Left kidney (tissue), 1 donor: ENCODE measurements at regions not wholly inside any gene's neighbourhood (a gene's known extent, or its start where the extent isn't known, plus 50 kb on each side); places are given as distances from the start of the nearest gene placed in this dataset.

Experiments
- DNase-seq: peaks from one replicate; pipeline ENCODE4 v3.0.0-alpha.2; 2013

DNA sequence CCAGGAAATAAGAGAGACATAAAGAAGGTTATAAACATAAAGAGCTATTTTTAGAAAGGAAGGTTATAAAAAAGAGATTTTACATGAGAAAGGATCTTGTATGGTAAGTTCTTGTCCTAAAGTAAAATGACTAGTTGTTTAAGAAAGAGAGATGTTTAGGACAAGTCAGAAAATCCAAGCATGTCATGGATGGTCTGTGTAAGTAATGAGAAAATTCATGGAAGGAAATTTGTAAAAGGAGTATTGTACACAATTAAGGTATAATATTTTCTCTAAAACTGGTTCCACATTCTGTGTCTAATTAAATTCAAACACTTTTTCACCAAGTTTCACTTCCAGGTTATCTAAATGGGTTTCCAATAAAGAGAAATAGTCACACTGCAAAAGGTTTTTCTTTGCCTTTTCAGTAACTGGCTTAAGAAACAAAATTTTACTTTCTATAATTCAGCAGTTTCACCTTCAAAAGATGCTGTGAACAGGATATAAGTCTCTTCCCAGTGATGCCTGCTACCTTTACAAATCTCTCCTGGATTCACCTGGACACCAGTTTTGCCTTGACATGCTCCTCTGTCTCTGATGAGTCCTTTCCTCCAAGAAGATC, 455.7 kb downstream of the ZIC1 start:
- no peak for DNase-seq

DNA sequence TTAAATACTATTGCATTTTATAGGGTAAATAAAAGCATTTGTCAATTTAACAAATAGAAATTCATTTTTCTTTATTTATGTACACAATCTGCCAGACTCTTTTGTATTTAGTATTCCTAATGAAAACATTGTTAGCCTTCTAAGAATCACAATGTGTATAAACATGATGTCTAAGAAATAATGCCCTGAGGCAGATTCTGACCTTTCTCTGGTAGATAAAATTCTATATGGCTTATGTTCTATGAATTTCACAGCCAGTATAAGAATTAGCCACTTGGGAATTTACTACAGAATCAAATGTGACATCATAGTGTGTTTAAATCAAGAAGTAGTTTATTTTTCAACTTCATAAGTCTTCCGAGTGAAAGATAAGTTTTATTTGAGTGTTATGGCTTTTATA, 457.4 kb downstream of the ZIC1 start:
- no peak for DNase-seq

DNA sequence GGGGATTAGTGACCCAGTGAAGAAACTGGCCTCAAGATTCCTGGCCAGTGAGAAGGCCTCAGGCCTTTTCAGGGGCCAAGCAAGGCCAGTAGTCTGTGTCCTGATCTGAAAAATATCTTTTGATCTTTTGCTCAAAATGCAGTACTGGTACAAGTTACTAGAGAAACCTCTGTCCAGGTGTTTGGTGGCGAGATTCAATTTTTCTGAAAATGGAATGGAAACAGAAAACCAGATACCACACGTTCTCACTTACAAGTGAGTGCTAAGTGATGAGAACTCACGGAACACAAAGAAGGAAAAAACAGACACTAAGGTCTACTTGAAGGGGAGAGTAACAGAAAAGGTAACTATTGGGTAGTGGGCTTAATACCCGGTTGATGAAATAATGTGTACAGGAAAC, 463.4 kb downstream of the ZIC1 start:
- no peak for DNase-seq

DNA sequence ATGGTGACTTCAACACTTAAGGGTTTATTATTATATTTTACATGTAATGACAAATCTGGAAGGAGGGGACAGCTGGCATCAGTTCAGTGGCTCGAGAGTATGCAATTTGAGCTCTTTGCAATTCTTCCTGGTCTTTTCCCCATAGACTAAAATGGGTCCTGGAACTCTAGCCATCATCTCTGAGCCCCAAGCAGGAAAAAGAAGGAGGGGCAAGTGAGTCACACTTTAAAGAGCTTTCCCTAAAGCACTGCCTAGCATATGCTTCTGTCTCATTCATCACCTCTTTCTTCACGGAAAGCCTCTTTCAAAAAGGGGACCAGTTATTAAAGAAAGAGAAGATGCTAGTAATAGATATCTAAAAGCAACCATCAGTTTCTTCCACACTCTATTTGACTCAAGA, 466.3 kb downstream of the ZIC1 start:
- DNase-seq, result no peak

DNA sequence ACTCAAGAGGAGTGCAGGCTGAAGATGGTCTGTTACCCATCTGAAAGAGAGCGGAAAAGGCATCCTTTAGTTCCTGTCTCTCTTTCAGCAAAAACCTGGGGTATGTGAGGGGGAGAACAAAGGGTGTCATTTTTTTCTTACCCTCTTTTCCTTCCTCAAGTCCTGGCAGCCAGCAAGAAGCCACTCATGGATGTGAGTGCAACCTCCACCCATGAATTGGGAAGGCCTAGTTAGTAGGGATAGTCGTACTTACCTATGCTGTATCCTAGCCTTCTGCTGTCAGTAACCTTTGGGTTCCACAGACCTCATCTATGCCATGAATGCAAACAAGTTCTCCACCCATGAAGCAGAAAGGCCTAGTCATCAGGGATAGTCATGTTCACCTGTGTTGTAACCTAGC, 472.8 kb downstream of the ZIC1 start:
- no peak for DNase-seq

DNA sequence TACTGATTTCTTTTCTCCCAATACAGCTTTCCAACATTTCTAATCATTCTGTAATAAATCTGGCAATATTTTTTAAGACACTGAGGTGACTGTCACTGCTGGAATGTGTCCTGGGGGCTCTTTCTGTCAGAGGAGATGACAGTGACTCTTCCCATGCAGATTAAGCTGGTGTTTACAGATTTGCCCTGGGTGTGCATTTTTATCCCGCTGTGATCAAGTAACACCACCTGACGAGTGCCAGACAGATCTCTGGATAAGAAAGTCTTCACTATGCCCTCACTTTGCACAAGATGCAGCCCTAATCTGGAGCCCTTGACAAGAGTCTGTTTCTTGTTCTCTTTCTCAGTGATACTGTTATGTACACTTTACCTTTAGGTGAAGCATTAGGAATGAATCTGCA, 477.7 kb downstream of the ZIC1 start:
- DNase-seq, result no peak

DNA sequence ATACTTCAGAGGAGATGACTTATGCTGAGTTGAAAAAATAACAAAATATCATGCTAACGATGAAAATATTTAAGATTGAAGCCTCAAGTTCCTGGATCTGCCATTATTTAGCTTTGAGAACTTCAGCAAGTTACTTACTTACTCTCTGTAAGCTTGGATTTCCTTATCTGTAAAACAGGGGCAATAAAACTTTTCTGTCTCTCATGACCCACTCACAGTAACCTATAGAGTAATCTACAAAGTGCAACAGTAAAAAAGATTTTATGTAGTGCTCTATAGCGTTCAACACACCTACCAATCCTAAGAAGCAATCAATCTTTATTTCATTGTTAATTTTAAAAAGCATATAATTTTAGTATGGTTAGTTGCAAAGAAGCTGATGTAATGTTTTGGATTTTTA, 478.6 kb downstream of the ZIC1 start:
- DNase-seq, result no peak

DNA sequence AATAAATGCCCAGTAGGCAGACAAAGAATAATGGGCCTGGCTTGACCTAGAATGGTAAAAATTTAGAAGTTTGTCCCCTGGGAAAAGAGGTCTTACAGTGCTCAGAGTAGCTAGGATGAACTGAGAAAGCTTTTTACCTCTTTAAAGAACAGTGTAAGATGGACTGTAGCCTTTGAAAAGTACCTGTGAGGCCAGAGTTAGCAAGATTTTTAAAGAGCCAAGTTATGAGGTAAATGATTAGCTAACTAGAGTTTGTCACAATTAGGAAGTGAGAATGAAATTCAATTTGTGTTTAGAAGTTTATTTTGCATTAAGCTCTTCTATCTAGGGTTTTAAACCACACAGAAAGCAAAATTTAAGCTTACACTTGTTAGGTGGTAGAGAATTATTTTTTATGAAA, 480.9 kb downstream of the ZIC1 start:
- no peak for DNase-seq

DNA sequence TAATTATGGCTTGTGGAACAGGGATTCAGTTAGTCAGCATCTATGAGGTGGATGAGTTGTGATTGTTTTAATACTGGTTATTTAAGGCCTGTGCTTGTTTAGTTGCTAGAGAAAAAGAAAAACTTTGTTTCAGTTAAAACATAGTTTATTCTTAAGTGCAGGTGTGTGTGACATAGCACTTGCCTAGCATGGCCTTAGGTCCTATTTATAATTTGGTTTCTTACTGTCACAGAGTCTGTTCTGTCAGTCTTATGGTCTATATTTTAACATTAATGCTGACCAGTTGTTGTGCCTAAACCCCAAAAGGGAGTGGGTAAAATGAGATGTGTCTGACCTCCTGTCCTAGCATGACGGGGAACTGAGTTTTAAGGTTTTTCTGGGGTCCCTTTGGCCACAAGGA, 486.3 kb downstream of the ZIC1 start:
- no peak for DNase-seq

DNA sequence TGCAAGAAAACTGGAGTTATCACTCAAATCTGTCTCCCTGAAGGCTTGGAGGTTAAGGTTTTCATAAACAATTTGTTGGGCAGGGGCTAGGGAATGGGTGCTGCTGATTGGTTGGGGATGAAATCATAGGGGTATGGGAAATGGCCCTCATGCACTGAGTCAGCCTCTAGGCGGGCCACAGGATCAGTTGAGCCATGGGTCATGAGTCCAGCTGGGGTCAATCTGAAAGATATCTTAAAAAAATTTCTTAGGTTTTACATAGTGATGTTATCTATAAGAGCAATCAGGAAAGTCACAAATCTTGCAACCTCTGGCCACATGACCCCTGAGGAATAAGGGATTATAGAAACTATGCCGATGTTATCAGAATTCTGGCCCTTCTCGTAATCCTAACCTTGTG, 491.7 kb downstream of the ZIC1 start:
- no peak for DNase-seq

DNA sequence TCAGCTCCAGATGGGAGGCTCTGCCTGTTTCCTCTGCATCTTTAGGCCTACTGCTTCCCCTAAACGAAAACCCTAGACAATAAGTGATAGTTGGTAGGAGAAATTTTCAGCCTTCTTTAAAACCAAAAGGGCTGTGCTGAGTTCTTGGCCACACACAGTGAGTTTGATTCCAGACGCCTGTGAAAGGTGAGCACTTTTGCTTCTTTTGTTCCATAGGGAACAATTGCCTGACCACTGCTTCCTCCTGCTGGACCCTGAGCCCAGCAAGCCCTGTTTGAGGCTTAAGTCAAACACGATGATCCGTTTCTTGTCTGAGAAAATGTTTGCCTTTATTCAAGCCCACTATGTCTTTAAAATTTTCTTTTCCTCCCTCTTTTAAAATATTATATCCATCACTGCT, 493.9 kb downstream of the ZIC1 start:
- no peak for DNase-seq

DNA sequence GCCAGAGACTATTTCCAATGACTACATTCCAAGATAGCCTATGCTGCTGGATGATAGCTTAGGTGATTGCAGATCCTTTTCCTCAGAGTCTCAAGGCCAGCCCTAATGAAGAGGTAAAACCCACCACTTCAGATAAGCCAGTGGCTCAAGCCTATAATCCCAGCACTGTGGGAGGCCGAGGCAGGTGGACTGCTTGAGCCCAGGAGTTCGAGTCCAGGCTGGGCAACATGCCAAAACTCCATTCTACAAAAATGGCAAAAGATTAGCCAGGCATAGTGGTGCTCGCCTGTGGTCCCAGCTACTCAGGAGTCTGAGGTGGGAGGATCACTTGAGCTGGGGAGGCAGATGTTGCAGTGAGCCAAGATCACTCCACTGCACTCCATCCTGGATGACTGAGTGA, 495.3 kb downstream of the ZIC1 start:
- DNase-seq, result no peak

DNA sequence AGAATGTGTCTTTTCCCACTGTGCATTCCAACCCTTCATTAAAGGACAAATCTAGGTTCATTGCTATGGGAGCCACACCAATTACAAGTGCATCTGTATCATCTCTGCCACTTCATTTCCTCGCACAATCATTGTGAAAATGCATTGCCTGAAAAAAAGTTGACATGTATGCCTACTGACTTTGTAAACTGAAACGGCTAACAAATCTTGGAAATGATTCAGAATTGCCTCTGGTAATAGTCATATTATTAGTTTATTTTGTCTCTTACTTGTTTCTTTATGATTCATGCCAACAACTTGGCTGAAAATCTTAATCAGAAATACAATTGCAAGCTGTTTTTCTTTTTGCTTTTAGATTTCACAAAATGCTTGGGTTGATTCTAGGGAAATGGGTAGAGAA, 497.1 kb downstream of the ZIC1 start:
- no peak for DNase-seq

DNA sequence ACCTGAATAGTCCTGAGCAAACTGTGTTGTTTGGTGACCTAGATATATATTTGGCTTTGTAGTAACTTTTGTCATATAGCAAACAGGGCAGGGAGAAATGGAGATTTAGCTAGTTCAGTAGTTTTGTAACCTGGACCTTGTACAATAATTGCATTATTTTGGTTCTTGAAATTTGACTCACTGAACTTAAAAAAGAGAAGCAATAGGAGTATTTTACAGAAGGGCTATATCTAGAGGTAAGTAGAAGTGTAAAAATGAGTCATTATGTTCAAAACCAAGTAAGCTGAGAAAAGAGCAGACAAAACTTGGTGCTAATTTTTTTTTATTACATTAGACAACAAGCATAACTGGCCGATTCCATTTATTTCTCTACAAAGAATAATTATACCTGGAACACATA, 505.4 kb downstream of the ZIC1 start:
- no peak for DNase-seq

DNA sequence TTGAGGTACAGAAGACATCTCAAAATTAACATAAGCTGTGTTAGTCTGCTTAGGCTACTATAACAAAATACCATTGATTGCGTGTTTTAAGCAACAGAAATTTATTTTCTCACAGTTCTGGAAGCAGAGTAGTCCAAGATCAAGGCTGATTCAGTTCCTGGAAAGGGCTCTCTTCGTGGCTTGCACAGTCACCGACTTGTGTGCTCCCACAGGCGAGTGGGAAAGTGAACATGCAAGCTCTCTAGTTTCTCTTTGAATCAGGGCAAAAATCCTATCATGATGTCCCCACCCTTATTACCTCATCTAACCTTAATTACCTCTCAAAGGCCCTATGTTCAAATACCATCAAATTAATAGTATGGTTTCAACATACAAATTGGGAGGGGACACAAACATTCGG, 505.9 kb downstream of the ZIC1 start:
- DNase-seq, result no peak

DNA sequence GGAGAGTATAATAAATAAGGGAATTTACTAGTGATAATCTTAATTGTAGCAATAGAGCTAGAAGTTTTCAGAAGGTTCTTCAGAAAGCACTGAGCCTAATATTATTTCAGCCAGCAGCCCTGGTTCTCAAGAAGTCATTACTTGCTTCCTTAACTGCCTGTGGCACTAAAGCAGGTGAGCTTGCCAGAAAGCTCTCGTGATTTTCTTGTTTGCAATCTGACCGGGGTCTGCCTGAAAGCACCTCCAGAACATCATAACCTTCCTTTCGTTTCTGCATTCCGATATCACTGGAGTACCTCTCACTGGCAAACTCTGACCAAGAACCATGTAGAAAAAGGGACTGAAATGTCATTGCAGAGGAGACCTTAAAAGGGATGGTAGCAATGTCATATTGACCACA, 510.3 kb downstream of the ZIC1 start:
- no peak for DNase-seq

DNA sequence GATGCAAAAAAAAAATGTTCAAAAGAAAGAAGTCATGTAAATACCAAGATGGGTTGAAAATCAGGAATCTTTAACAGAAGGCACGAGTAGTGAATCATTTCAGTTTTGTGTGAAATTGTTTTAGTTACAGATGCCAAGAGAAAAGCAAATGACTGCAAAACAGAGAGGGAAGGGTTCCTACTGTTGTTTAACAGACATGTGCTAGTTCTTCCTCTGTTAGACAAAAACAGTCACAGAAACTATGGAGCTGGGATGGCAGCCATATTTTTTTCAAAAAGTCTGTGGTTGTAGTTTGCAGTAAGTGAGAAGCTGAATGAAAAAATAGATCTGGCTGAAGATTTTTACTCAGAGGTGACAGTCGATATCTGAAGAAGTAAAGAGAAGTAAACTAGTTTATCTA, 511.9 kb downstream of the ZIC1 start:
- no peak for DNase-seq

DNA sequence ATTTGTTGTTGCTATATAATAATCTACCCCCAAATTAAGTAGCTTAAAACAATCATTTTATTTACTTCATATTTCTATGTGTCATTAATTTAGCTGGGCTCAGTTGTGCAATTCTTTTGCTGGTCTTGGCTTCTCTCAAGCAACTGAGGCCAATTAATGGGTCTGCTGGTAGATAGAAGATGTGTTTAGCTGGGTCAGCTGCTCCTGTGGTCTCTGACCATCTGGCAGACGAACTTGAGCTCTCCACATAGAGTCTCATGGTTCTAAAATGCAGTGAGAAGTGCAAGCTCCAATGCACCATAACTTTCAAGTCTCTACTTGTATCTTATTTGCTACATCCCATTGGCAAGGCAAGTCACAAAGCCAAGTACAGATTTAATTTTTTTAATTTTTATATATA, 515.6 kb downstream of the ZIC1 start:
- no peak for DNase-seq

DNA sequence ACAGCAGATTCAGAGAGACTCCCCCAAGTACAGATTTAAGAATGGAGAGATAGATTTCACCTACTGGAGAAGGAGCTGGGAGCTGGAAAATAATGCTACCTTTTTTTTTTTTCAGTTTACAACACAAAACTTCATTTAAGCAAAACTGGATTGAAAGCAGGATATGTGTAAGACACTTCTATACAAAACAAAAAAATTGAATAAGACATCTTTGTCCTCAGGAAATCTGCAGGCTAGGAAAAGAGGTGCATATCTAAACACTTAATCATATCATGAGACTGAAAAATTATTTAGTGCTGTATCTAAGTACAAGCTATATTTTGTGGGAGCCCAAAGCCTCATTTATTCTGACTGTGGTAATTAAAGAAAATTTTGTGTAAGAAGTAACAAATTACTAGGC, 516.1 kb downstream of the ZIC1 start:
- no peak for DNase-seq

DNA sequence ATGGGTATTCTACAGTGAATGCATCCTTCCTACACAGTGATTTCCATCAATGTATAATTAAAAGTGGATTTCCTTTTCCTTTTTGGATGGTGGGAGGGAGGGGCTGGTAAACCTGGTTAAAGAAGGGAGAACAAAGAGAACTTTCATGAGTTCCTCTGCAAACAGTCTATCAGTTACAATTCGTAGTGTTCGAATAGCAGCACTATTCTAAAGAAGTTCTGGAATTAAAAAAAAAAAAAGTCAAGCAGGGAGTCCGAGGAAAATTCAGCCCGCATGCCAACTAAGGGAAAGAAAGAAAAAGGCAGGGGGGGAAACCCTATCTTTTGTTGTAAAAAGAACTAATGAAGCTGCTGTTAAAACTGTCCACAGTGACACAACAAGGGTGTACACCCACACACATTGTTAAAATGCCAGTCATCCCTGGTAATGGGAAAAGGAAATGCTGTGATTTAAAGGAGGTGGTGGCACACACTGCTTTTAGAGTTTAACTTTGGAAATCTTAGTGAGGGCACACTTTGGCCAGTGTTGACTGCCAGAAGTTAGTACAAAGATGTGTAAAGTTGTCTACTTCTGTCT, 521.2 kb downstream of the ZIC1 start:
- DNase-seq, result peak; percentile 49

DNA sequence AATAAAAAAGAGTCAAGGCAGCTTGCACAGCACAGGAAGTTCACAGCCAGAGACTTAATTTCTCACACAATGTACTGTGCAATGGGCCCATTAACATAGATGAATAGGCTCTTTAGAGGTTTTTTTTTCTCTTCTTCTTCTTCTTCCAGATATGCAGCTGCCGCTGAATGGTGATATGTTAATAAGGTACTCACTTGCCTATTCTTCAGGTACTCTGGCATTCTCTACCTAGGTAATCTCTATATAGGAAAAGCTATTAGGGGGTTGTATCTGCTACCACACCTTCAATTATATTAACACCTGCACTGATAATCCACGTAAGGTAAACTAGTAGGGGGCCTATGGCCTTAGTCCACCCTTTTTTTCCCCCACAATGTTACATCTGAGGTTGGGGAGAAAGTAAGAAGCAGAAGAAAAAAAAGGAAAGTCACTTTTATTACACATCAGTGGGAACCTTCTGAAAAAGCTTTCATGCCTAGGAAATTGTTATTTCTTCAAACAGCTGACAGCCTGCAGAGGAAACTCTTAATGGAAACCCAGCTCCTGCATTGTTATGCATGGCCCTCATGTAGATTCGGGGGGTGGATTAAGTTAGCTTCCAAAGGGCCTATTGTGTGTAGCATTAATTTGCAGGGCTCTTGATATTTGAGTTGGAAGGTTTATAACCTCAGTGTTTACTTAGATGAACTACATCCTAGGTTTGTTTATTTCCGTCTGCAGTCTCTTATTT, 525.5 kb downstream of the ZIC1 start:
- DNase-seq, result no peak

DNA sequence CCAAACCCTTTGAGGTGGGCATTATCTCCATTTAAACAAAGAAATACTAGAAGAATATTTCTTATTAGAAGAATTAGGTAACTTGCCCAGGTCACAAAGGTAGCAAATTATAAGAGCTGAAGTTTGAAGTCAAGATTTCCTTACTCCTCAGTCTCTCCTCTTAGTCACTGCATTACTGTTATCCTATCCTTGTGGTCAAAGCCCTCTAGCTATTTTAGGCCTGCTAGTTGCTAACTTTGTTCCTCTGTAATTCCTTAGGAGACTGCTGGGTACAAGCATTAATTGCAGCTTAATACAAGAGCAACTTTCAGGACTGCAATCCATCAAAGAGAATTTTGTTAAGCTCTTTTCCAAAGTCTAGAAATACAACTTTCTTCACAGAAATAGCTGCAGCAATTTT, 528.2 kb downstream of the ZIC1 start:
- no peak for DNase-seq

DNA sequence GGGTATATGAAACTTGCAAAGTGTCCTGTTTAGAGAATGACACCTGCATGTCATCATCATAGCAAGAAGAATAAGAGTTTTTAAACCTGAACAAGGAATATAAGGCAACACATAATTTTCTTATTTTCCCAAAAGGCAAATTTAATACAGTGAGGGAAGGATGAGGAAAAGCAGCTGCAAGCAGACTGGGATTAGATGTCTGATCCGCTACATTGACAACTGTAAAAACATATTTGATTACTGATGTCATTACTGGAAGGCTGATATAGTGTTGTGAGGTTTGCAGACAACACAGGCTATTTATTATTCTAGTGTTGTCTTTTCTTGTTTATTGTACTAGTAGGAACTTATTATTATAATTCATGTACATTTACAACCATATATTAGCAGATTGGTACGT, 528.7 kb downstream of the ZIC1 start:
- DNase-seq, result no peak

DNA sequence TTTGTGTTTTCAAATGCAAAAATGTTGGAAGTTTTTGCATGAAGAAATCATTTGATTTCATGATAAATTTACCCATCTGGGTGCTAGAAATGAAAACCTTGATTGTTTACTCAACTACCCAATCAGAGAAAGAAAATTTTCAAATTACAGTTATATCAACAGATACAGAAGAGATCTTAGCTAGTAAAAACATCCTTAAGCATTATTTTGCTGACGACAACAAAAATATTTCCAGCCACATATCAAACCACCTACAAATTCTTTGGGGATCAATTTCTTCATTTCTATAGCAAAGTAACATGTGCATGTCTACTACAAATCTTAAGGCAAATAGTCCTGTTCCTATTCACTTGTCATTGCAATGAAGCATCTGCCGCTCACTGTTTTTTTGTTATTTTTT, 530.3 kb downstream of the ZIC1 start:
- DNase-seq, result no peak
